Neuronal stem cell (in vitro differentiated cells): ENCODE measurements at regions not wholly inside any gene's neighbourhood (a gene's known extent, or its start where the extent isn't known, plus 50 kb on each side); places are given as distances from the start of the nearest gene placed in this dataset.
"Not testable (repeated sequence)": the region's sequence is repeated elsewhere in the genome, so short reads cannot be mapped to it uniquely, and the experiment has no call there.

ENCODE experiments used
- DNase-seq: peaks from one replicate; pipeline ENCODE4 v3.0.0-alpha.2; 2013; ENCODE audit warnings: low spot score
- H2AFZ ChIP-seq: one replicate; pipeline ENCODE4 v1.6.1; 2013; ENCODE audit warnings: mild to moderate bottlenecking, low read length, inconsistent platforms
- H2AK5ac ChIP-seq: 2 replicates; pipeline ENCODE4 v1.6.1; 2013; ENCODE audit warnings: low read depth, mild to moderate bottlenecking, inconsistent platforms, low read length, moderate library complexity, mixed read lengths
- H2BK120ac ChIP-seq: 2 replicates; pipeline ENCODE4 v1.6.1; 2013; ENCODE audit warnings: low read depth, mild to moderate bottlenecking, inconsistent platforms, low read length, moderate library complexity, mixed read lengths
- H2BK12ac ChIP-seq: one replicate; pipeline ENCODE4 v1.6.1; 2013; ENCODE audit warnings: low read length, inconsistent platforms
- H2BK15ac ChIP-seq: 2 replicates; pipeline ENCODE4 v1.6.1; 2013; ENCODE audit warnings: mild to moderate bottlenecking, low read length, inconsistent platforms, mixed read lengths
- H2BK5ac ChIP-seq: one replicate; pipeline ENCODE4 v1.6.1; 2013; ENCODE audit warnings: inconsistent platforms, mild to moderate bottlenecking, low read length, moderate library complexity
- H3K14ac ChIP-seq: one replicate; pipeline ENCODE4 v1.6.1; 2013; ENCODE audit warnings: low read length, inconsistent platforms
- H3K18ac ChIP-seq: 2 replicates; pipeline ENCODE4 v1.6.1; 2013; ENCODE audit warnings: low read length, inconsistent platforms
- H3K23ac ChIP-seq: 2 replicates; pipeline ENCODE4 v1.6.1; 2013; ENCODE audit warnings: low read depth, mild to moderate bottlenecking, mixed read lengths, low read length, inconsistent platforms; ENCODE audit not compliant: poor library complexity
- H3K27ac ChIP-seq: replicated peaks from 3 replicates; pipeline ENCODE4 v1.5.1; 2013; ENCODE audit warnings: low read length, inconsistent platforms
- H3K27me3 ChIP-seq, 3 experiments: 2 replicates each; pipeline ENCODE4 v1.6.1; 2013; ENCODE audit warnings: low read length in 3 of 3, mild to moderate bottlenecking in 2 of 3, inconsistent platforms in 1 of 3, low read depth in 1 of 3, mixed read lengths in 1 of 3, moderate library complexity in 1 of 3; ENCODE audit not compliant: control insufficient read depth in 3 of 3, insufficient read depth in 3 of 3
- H3K36me3 ChIP-seq, 2 donors: replicated peaks in 1 of 2; 2 replicates each; pipeline ENCODE4 v1.6.1; 2013; ENCODE audit warnings: low read length in 2 of 2; ENCODE audit not compliant: control insufficient read depth in 2 of 2, insufficient read depth in 2 of 2
- H3K4ac ChIP-seq: 2 replicates; pipeline ENCODE4 v1.6.1; 2013; ENCODE audit warnings: inconsistent platforms, mild to moderate bottlenecking, low read length, moderate library complexity
- H3K4me1 ChIP-seq, 2 donors: 1 replicate in 1 of 2; 2 replicates in 1 of 2; pipeline ENCODE4 v1.6.1; 2013; ENCODE audit warnings: low read length in 2 of 2, low read depth in 1 of 2; ENCODE audit not compliant: control insufficient read depth in 2 of 2, insufficient read depth in 1 of 2
- H3K4me2 ChIP-seq: one replicate; pipeline ENCODE4 v1.6.1; 2013; ENCODE audit warnings: mild to moderate bottlenecking, low read length, inconsistent platforms; ENCODE audit not compliant: insufficient read depth, poor library complexity, severe bottlenecking
- H3K4me3 ChIP-seq, 2 donors: 2 replicates each; pipeline ENCODE4 v1.5.1; 2013; ENCODE audit warnings: low read length in 2 of 2, mild to moderate bottlenecking in 2 of 2, inconsistent platforms in 1 of 2, moderate library complexity in 1 of 2
- H3K79me1 ChIP-seq: one replicate; pipeline ENCODE4 v1.6.1; 2013; ENCODE audit warnings: low read depth, mild to moderate bottlenecking, inconsistent platforms, low read length, moderate library complexity
- H3K9ac ChIP-seq: one replicate; pipeline ENCODE4 v1.6.1; 2013; ENCODE audit warnings: mild to moderate bottlenecking, low read depth, low read length, inconsistent platforms; ENCODE audit not compliant: poor library complexity
- H3K9me3 ChIP-seq, 2 donors: replicated peaks in 1 of 2; 2 replicates each; pipeline versions ENCODE3 to v1.6.1; 2013; ENCODE audit warnings: low read length in 2 of 2, mild to moderate bottlenecking in 2 of 2, inconsistent platforms in 1 of 2, low read depth in 1 of 2, mixed read lengths in 1 of 2, moderate library complexity in 1 of 2; ENCODE audit not compliant: control insufficient read depth in 2 of 2, insufficient read depth in 1 of 2
- H4K8ac ChIP-seq: one replicate; pipeline ENCODE4 v1.6.1; 2013; ENCODE audit warnings: low read depth, mild to moderate bottlenecking, inconsistent platforms, low read length, moderate library complexity
- H4K91ac ChIP-seq: one replicate; pipeline ENCODE4 v1.6.1; 2013; ENCODE audit warnings: low read length, low read depth, mild to moderate bottlenecking, inconsistent platforms; ENCODE audit not compliant: poor library complexity
- WGBS, 2 donors: extraction: QIAGEN DNeasy Blood & Tissue Kit; methylation state at CpG; one replicate each; pipeline ENCODE4 v1.1.7; 2013; ENCODE audit warnings: missing lambda C conversion rate in 2 of 2, mixed read lengths in 1 of 2; ENCODE audit not compliant: insufficient read length in 2 of 2, insufficient replicate concordance in 1 of 2; ENCODE audit errors: extremely low coverage in 2 of 2; 5-methylcytosine and 5-hydroxymethylcytosine counted together

- Histone ChIP-seq H4K91ac (no peak overlapping the region), H2AFZ (no peak overlapping the region), H3K4ac (no peak overlapping the region), H3K18ac (no peak overlapping the region), H3K14ac (no peak overlapping the region), H3K27me3 (no peaks in the 10 kb centered on the region), H2AK5ac (no peak overlapping the region), H3K4me3 (no peak overlapping the region), H3K9ac (no peak overlapping the region), H3K23ac (no peak overlapping the region), H2BK120ac (no peak overlapping the region), H3K79me1 (no peaks in the 10 kb centered on the region), H2BK15ac (no peak overlapping the region), H2BK5ac (no peak overlapping the region), H4K8ac (no peak overlapping the region), H3K4me1 (no peaks in the 10 kb centered on the region), H3K9me3 (no peaks in the 10 kb centered on the region), H3K36me3 (no peaks in the 10 kb centered on the region), H3K4me2 (no peak overlapping the region), H2BK12ac (no peak overlapping the region), H3K27ac (no peak overlapping the region)
- no peak for DNase-seq
- no CpG with 5 or more reads among the region's 4 CpGs for WGBS, 2 donors
These were observed 310.1 kb upstream of the HNRNPA3 start for GRCh38 chr2:176902454-176902853.

- H3K4me3 ChIP-seq, H4K8ac ChIP-seq, H2BK15ac ChIP-seq, H4K91ac ChIP-seq, H3K9me3 ChIP-seq, H2BK5ac ChIP-seq, H2AFZ ChIP-seq, H2BK12ac ChIP-seq, H3K18ac ChIP-seq, H3K23ac ChIP-seq, H3K27me3 ChIP-seq, H3K4me2 ChIP-seq, H2AK5ac ChIP-seq, H3K9ac ChIP-seq, H3K4me1 ChIP-seq, H3K27ac ChIP-seq, H3K4ac ChIP-seq, DNase-seq, H2BK120ac ChIP-seq, H3K36me3 ChIP-seq, H3K79me1 ChIP-seq, H3K14ac ChIP-seq: not testable (repeated sequence)
- no CpG with 5 or more reads among the region's 2 CpGs for WGBS, 2 donors
These were observed 308.5 kb upstream of the HNRNPA3 start for GRCh38 chr2:176904053-176904452.

- H3K27me3 ChIP-seq: no peaks in the 10 kb centered on the region
- H3K4me1 ChIP-seq: no peaks in the 10 kb centered on the region
- no peak overlapping the region for H3K9ac ChIP-seq
- no peak for DNase-seq
- WGBS, 2 donors: no CpG with 5 or more reads among the region's 3 CpGs
- no peak overlapping the region for H3K18ac ChIP-seq
- no peaks in the 10 kb centered on the region for H3K9me3 ChIP-seq
- H2BK120ac ChIP-seq: no peak overlapping the region
- H4K8ac ChIP-seq: no peak overlapping the region
- H3K27ac ChIP-seq: no peak overlapping the region
- no peak overlapping the region for H3K14ac ChIP-seq
- H3K4me3 ChIP-seq: no peak overlapping the region
- no peak overlapping the region for H2BK15ac ChIP-seq
- no peak overlapping the region for H2AK5ac ChIP-seq
- no peak overlapping the region for H4K91ac ChIP-seq
- H3K23ac ChIP-seq: no peak overlapping the region
- no peak overlapping the region for H2BK12ac ChIP-seq
- H3K36me3 ChIP-seq: no peaks in the 10 kb centered on the region
- H3K79me1 ChIP-seq: no peaks in the 10 kb centered on the region
- no peak overlapping the region for H2AFZ ChIP-seq
- H2BK5ac ChIP-seq: no peak overlapping the region
- H3K4ac ChIP-seq: no peak overlapping the region
- H3K4me2 ChIP-seq: no peak overlapping the region
These were observed 305.3 kb upstream of the HNRNPA3 start for GRCh38 chr2:176907341-176907740.

- no peaks in the 10 kb centered on the region for H3K9me3 ChIP-seq
- no peak overlapping the region for H3K14ac ChIP-seq
- H2BK5ac ChIP-seq: no peak overlapping the region
- H2AFZ ChIP-seq: no peak overlapping the region
- H3K9ac ChIP-seq: no peak overlapping the region
- no peaks in the 10 kb centered on the region for H3K36me3 ChIP-seq
- no peak overlapping the region for H2AK5ac ChIP-seq
- H3K4me2 ChIP-seq: no peak overlapping the region
- no peaks in the 10 kb centered on the region for H3K27me3 ChIP-seq
- no peak overlapping the region for H3K18ac ChIP-seq
- H2BK15ac ChIP-seq: no peak overlapping the region
- H2BK120ac ChIP-seq: no peak overlapping the region
- DNase-seq: no peak
- H3K23ac ChIP-seq: no peak overlapping the region
- no CpG with 5 or more reads among the region's 3 CpGs for WGBS, 2 donors
- H3K79me1 ChIP-seq: no peaks in the 10 kb centered on the region
- no peak overlapping the region for H3K4ac ChIP-seq
- H4K8ac ChIP-seq: no peak overlapping the region
- no peaks in the 10 kb centered on the region for H3K4me1 ChIP-seq
- H3K27ac ChIP-seq: no peak overlapping the region
- no peak overlapping the region for H2BK12ac ChIP-seq
- no peak overlapping the region for H3K4me3 ChIP-seq
- no peak overlapping the region for H4K91ac ChIP-seq
These were observed 301.8 kb upstream of the HNRNPA3 start for GRCh38 chr2:176910828-176911227.
